ENCODE measurements at regions not wholly inside any gene's neighbourhood (a gene's known extent, or its start where the extent isn't known, plus 50 kb on each side); places are given as distances from the start of the nearest gene placed in this dataset.
"Not testable (repeated sequence)": the region's sequence is repeated elsewhere in the genome, so short reads cannot be mapped to it uniquely, and the experiment has no call there.

GRCh38 chr6:142016666-142017065 lies 116.1 kb upstream of the GJE1 start:
- DNase-seq (ENCODE audit: low spot score); intact Hi-C loops (cut with DNase I): not testable (repeated sequence)

- DNase-seq (ENCODE audit: low spot score); intact Hi-C loops (cut with DNase I): not testable (repeated sequence)
These were observed 117.3 kb upstream of the GJE1 start for GRCh38 chr6:142015463-142015862.

GRCh38 chr6:142015011-142015410 lies 117.7 kb upstream of the GJE1 start:
- no peak for DNase-seq (ENCODE audit: low spot score)
- intact Hi-C loops (cut with DNase I): no loop called here

- intact Hi-C loops (cut with DNase I): no loop called here
These were observed 118.2 kb upstream of the GJE1 start for GRCh38 chr6:142014515-142014914.

GRCh38 chr6:142013875-142014495 lies 118.7 kb upstream of the GJE1 start:
- intact Hi-C loops (cut with DNase I): no loop called here
- no peak for DNase-seq (ENCODE audit: low spot score)

More at GRCh38 chr6:142014515-142014914, 118.2 kb upstream of the GJE1 start:
- DNase-seq (ENCODE audit: low spot score): no peak

- no peak for DNase-seq (ENCODE audit: low spot score)
- intact Hi-C loops (cut with DNase I): no loop called here
These were observed 119.4 kb upstream of the GJE1 start for GRCh38 chr6:142013287-142013686.

- no peak for DNase-seq (ENCODE audit: low spot score)
These were observed 121.0 kb upstream of the GJE1 start for GRCh38 chr6:142011775-142012174.

GRCh38 chr6:142011156-142011555 lies 121.6 kb upstream of the GJE1 start:
- intact Hi-C loops (cut with DNase I): no loop called here

More at GRCh38 chr6:142011775-142012174, 121.0 kb upstream of the GJE1 start:
- intact Hi-C loops (cut with DNase I): no loop called here

GRCh38 chr6:142009647-142010046 lies 123.1 kb upstream of the GJE1 start:
- intact Hi-C loops (cut with DNase I): no loop called here
- DNase-seq (ENCODE audit: low spot score): no peak

More at GRCh38 chr6:142011156-142011555, 121.6 kb upstream of the GJE1 start:
- DNase-seq (ENCODE audit: low spot score): no peak

- intact Hi-C loops (cut with DNase I): no loop called here
These were observed 123.9 kb upstream of the GJE1 start for GRCh38 chr6:142008781-142009180.

GRCh38 chr6:142008016-142008735 lies 124.5 kb upstream of the GJE1 start:
- DNase-seq (ENCODE audit: low spot score): no peak
- intact Hi-C loops (cut with DNase I): no loop called here

More at GRCh38 chr6:142008781-142009180, 123.9 kb upstream of the GJE1 start:
- DNase-seq (ENCODE audit: low spot score): no peak

- intact Hi-C loops (cut with DNase I): no loop called here
- DNase-seq (ENCODE audit: low spot score): no peak
These were observed 127.7 kb upstream of the GJE1 start for GRCh38 chr6:142005021-142005420.

- no peak for DNase-seq (ENCODE audit: low spot score)
- intact Hi-C loops (cut with DNase I): no loop called here
These were observed 129.8 kb upstream of the GJE1 start for GRCh38 chr6:142002825-142003405.

- intact Hi-C loops (cut with DNase I): no loop called here
- no peak for DNase-seq (ENCODE audit: low spot score)
These were observed 135.9 kb upstream of the GJE1 start for GRCh38 chr6:141996823-141997222.

GRCh38 chr6:141992109-141992508 lies 140.6 kb upstream of the GJE1 start:
- intact Hi-C loops (cut with DNase I): no loop called here

GRCh38 chr6:141990840-141991239 lies 141.9 kb upstream of the GJE1 start:
- intact Hi-C loops (cut with DNase I): no loop called here
- DNase-seq (ENCODE audit: low spot score): no peak

More at GRCh38 chr6:141992109-141992508, 140.6 kb upstream of the GJE1 start:
- no peak for DNase-seq (ENCODE audit: low spot score)

- intact Hi-C loops (cut with DNase I): no loop called here
- no peak for DNase-seq (ENCODE audit: low spot score)
These were observed 143.1 kb upstream of the GJE1 start for GRCh38 chr6:141989706-141989959.

- intact Hi-C loops (cut with DNase I): no loop called here
These were observed 143.6 kb upstream of the GJE1 start for GRCh38 chr6:141988954-141989705.

GRCh38 chr6:141988327-141988726 lies 144.4 kb upstream of the GJE1 start:
- intact Hi-C loops (cut with DNase I): no loop called here
- no peak for DNase-seq (ENCODE audit: low spot score)

More at GRCh38 chr6:141988954-141989705, 143.6 kb upstream of the GJE1 start:
- no peak for DNase-seq (ENCODE audit: low spot score)

GRCh38 chr6:141986457-141986856 lies 146.3 kb upstream of the GJE1 start:
- intact Hi-C loops (cut with DNase I): no loop called here

More at GRCh38 chr6:141986457-141986856, 146.3 kb upstream of the GJE1 start:
- no peak for DNase-seq (ENCODE audit: low spot score)
